PC-3 (cell line): ENCODE measurements at regions not wholly inside any gene's neighbourhood (a gene's known extent, or its start where the extent isn't known, plus 50 kb on each side); places are given as distances from the start of the nearest gene placed in this dataset.

Experiments used
- ATAC-seq: fragments of 200-7000 bp; cut with Tn5 transposase; 2 replicates; pipeline ENCODE4 v1.9.1; 2020; ENCODE audit warnings: mild to moderate bottlenecking, moderate library complexity
- BruUV-seq: library from RNA; stranded (reverse); fragments of 400-500 nt; replicated peaks from 2 replicates; lab custom pipeline; 2021; lab: Mats Ljungman, UMichigan
- CTCF ChIA-PET: fragments of 300-600 bp; sonication (Branson Sonifier 250); formaldehyde crosslinking; loops from one replicate; lab custom pipeline; 2022; ENCODE audit warnings: antibody characterized with exemption; lab: Charles Lee
- POLR2A ChIA-PET: fragments of 300-600 bp; sonication (Branson Sonifier 250); formaldehyde crosslinking; loops from one replicate; lab custom pipeline; 2022; ENCODE audit warnings: antibody characterized with exemption; ENCODE audit not compliant: unreplicated experiment; lab: Charles Lee
- DNase-seq: peaks from one replicate; pipeline ENCODE4 v3.0.0-alpha.2; 2015
- H2AFZ ChIP-seq: fragments of 300-600 bp; sonication (generic); 2 replicates; pipeline ENCODE4 v1.6.0; 2016; ENCODE audit warnings: antibody characterized with exemption, low read length
- H3F3A ChIP-seq: fragments of 300-600 bp; sonication (generic); one replicate; pipeline ENCODE4 v1.6.0; 2017; ENCODE audit warnings: antibody characterized with exemption, low read length, control low read depth, mild to moderate bottlenecking; ENCODE audit not compliant: unreplicated experiment
- H3K27ac ChIP-seq: fragments of 300-600 bp; sonication (generic); 2 replicates; pipeline ENCODE4 v1.5.1; 2016; ENCODE audit warnings: mild to moderate bottlenecking, low read length
- H3K27me3 ChIP-seq: fragments of 300-600 bp; sonication (generic); 2 replicates; pipeline ENCODE4 v1.6.1; 2016; ENCODE audit warnings: low read length, mixed read lengths
- H3K36me3 ChIP-seq: fragments of 300-600 bp; sonication (generic); 2 replicates; pipeline ENCODE4 v1.6.1; 2016; ENCODE audit warnings: low read depth, mixed run types, low read length, mixed read lengths
- H3K4me1 ChIP-seq: fragments of 300-600 bp; sonication (generic); 2 replicates; pipeline ENCODE4 v1.5.1; 2016; ENCODE audit warnings: low read length; ENCODE audit not compliant: insufficient read depth
- H3K4me2 ChIP-seq: fragments of 300-600 bp; sonication (generic); 2 replicates; pipeline ENCODE4 v1.6.0; 2016; ENCODE audit warnings: low read length
- H3K4me3 ChIP-seq: fragments of 300-600 bp; sonication (generic); 2 replicates; pipeline ENCODE4 v1.5.1; 2016; ENCODE audit warnings: mild to moderate bottlenecking, low read length, mixed read lengths
- H3K79me2 ChIP-seq: fragments of 300-600 bp; sonication (generic); 2 replicates; pipeline ENCODE4 v1.6.1; 2017; ENCODE audit warnings: low read length, mixed read lengths
- H3K9ac ChIP-seq: fragments of 300-600 bp; sonication (generic); 2 replicates; pipeline ENCODE4 v1.6.0; 2016; ENCODE audit warnings: mild to moderate bottlenecking, low read length
- H3K9me2 ChIP-seq: fragments of 300-600 bp; sonication (generic); replicated peaks from 2 replicates; pipeline ENCODE4 v1.6.1; 2016; ENCODE audit warnings: mixed run types, low read length, mixed read lengths
- H3K9me3 ChIP-seq: fragments of 300-600 bp; sonication (generic); 2 replicates; pipeline ENCODE4 v1.6.1; 2016; ENCODE audit warnings: low read length, mixed read lengths
- H4K20me1 ChIP-seq: fragments of 300-600 bp; sonication (generic); 2 replicates; pipeline ENCODE4 v1.6.1; 2016; ENCODE audit warnings: low read length, mixed read lengths
- EZH2 ChIP-seq: fragments of 300-600 bp; sonication (generic); IDR thresholded peaks from one replicate; pipeline ENCODE4 v1.6.1; 2017; ENCODE audit warnings: antibody characterized with exemption, mild to moderate bottlenecking, low read length; ENCODE audit not compliant: unreplicated experiment
- EZH2phosphoT487 ChIP-seq: fragments of 300-600 bp; sonication (generic); IDR thresholded peaks from 2 replicates; pipeline ENCODE4 v1.6.1; 2018; ENCODE audit warnings: mild to moderate bottlenecking, antibody characterized with exemption, low read length, borderline replicate concordance
- intact Hi-C: fragments of 100-400 bp; cut with micrococcal nuclease; formaldehyde crosslinking; loops from 2 replicates; pipeline ENCODE4 v1.9.0; 2023
- TF ChIP-seq, protein P1 (sequence below): fragments of 300-600 bp; sonication (generic); conservative IDR thresholded peaks from 2 replicates; pipeline ENCODE4 v1.5.1; 2017; ENCODE audit warnings: antibody characterized with exemption, low read depth, mild to moderate bottlenecking, low read length

DNA sequence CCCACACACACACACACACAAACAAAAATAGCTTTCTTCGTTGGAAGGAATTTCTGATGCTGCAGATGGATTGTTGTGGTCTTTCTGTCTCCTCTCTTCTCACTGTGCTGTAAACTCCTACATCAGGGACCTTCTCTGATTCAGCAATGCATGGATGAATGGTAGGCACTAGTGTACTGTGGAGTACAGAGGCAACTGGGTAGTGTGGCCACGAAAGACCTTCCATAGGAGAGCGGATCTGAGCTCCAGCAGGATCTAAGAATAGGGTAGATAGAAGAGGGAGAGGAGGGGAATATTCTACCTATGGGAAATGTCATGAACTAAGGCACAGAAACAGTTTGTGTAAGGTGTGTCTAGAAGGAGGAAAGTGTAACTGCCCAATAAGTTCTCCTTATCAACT lies 266.8 kb downstream of the MYCN start:
- no peak overlapping the region for H2AFZ ChIP-seq
- H3K9ac ChIP-seq, result no peak overlapping the region
- H3K9me2 ChIP-seq, result no peaks in the 10 kb centered on the region
- ATAC-seq (no peak), DNase-seq (no peak)
- POLR2A ChIA-PET, result no interaction called here
- no peaks in the 10 kb centered on the region for H3F3A ChIP-seq
- H3K36me3 ChIP-seq, result no peaks in the 10 kb centered on the region
- H3K79me2 ChIP-seq, result no peaks in the 10 kb centered on the region
- H3K4me2 ChIP-seq, result no peak overlapping the region
- H3K27ac ChIP-seq, result no peak overlapping the region
- no peaks in the 10 kb centered on the region for H3K27me3 ChIP-seq
- TF ChIP-seq EZH2, result no peak
- TF ChIP-seq, protein P1, sequence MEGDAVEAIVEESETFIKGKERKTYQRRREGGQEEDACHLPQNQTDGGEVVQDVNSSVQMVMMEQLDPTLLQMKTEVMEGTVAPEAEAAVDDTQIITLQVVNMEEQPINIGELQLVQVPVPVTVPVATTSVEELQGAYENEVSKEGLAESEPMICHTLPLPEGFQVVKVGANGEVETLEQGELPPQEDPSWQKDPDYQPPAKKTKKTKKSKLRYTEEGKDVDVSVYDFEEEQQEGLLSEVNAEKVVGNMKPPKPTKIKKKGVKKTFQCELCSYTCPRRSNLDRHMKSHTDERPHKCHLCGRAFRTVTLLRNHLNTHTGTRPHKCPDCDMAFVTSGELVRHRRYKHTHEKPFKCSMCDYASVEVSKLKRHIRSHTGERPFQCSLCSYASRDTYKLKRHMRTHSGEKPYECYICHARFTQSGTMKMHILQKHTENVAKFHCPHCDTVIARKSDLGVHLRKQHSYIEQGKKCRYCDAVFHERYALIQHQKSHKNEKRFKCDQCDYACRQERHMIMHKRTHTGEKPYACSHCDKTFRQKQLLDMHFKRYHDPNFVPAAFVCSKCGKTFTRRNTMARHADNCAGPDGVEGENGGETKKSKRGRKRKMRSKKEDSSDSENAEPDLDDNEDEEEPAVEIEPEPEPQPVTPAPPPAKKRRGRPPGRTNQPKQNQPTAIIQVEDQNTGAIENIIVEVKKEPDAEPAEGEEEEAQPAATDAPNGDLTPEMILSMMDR, result no peak
- TF ChIP-seq EZH2phosphoT487, result no peak
- BruUV-seq, result no TSS peak
- H4K20me1 ChIP-seq, result no peaks in the 10 kb centered on the region
- CTCF ChIA-PET, result no interaction called here
- H3K9me3 ChIP-seq, result 0 out of 2 replicates have a peak, but pooled peaks cover 9% of the 10 kb centered on the region
- no peak overlapping the region for H3K4me3 ChIP-seq
- intact Hi-C loops, result no loop called here
- H3K4me1 ChIP-seq, result no peaks in the 10 kb centered on the region

DNA sequence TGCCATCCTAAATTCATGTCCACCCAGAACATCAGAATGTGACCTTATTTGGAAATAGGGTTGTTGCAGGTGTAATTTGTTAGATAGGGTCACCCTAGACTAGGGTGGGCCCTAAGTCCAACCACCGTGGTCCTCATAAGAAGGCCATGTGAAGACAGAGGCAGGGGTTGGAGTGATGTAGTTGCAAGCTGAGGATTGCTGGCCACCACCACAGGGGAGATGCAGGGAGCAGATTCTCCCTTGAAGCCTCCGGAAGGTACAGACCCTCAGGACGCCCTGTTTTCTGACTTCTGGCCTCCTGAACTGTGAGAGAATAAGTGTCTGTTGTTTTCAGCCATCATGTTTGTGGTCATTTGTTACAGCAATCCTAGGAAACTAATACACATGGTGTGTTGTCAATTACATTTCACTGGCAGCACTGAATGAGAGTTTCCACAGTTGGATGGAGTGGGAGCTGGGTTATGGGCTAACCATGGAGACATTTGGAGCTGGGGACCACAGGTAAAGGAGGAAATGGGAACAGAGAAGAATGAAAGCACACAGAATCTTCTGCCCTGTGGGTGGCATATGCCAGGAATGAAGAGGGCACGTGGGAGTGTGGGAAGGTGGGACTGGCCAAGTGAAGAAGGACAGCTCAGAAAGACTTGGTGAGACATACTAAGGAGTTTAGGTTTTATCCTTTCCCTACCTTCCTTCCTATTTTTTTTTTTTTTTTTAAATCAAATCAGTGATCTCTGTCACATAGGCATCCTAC lies 266.0 kb downstream of the MYCN start:
- TF ChIP-seq, protein P1, result no peak
- TF ChIP-seq EZH2phosphoT487 (no peak), EZH2 (no peak)
- DNase-seq (no peak), ATAC-seq (no peak)
- Histone ChIP-seq H3K4me3 (no peak overlapping the region), H3K9me3 (0 out of 2 replicates have a peak, but pooled peaks cover 9% of the 10 kb centered on the region), H4K20me1 (no peaks in the 10 kb centered on the region), H3K9ac (no peak overlapping the region), H3K27me3 (no peaks in the 10 kb centered on the region), H3F3A (no peaks in the 10 kb centered on the region), H3K79me2 (no peaks in the 10 kb centered on the region), H2AFZ (no peak overlapping the region), H3K4me1 (no peaks in the 10 kb centered on the region), H3K9me2 (no peaks in the 10 kb centered on the region), H3K4me2 (no peak overlapping the region), H3K36me3 (no peaks in the 10 kb centered on the region), H3K27ac (no peak overlapping the region)
- no TSS peak for BruUV-seq
- intact Hi-C loops, result no loop called here
- CTCF ChIA-PET, result no interaction called here
- POLR2A ChIA-PET, result no interaction called here

DNA sequence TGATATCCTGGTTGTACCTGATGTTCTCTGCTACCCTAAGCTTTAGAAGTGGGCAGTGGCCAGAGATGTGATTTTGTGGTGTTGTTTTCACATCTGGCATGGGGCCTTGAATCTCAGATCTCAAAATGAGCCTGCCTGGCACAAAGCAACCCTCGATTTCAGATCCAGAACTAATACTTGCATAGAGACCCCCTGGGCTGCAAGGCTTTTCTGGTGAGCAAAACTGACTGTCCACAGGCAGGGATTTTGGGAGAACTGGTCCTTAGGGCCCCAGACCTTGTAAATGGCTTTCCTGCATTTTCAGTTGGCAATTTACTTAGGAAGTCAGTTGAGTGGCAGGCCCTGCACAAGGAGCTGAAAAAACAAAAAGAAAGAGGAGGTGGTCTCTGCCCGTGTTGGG lies 265.3 kb downstream of the MYCN start:
- Histone ChIP-seq H3K4me2 (no peak overlapping the region), H3K4me1 (no peaks in the 10 kb centered on the region), H3K9me3 (0 out of 2 replicates have a peak, but pooled peaks cover 9% of the 10 kb centered on the region), H3K9ac (no peak overlapping the region), H3K27ac (no peak overlapping the region), H4K20me1 (no peaks in the 10 kb centered on the region), H3K4me3 (no peak overlapping the region), H3K79me2 (no peaks in the 10 kb centered on the region), H3K36me3 (no peaks in the 10 kb centered on the region), H2AFZ (no peak overlapping the region), H3K27me3 (no peaks in the 10 kb centered on the region), H3K9me2 (no peaks in the 10 kb centered on the region), H3F3A (no peaks in the 10 kb centered on the region)
- intact Hi-C loops, result no loop called here
- CTCF ChIA-PET, result no interaction called here
- no peak for DNase-seq
- ATAC-seq, result no peak
- BruUV-seq, result no TSS peak
- POLR2A ChIA-PET, result no interaction called here
- no peak for TF ChIP-seq EZH2phosphoT487
